Astrocyte of the spinal cord (primary cell): ENCODE measurements at regions not wholly inside any gene's neighbourhood (a gene's known extent, or its start where the extent isn't known, plus 50 kb on each side); places are given as distances from the start of the nearest gene placed in this dataset.

ENCODE experiments used
- DNase-seq: peaks from one replicate; pipeline ENCODE4 v3.0.0; 2011; ENCODE audit warnings: low read depth, low spot score
- H3K4me3 ChIP-seq: 2 replicates; pipeline ENCODE4 v1.5.1; 2011; ENCODE audit warnings: low read depth, mild to moderate bottlenecking, low read length, moderate library complexity
- in situ Hi-C: cut with HindIII; loops from 2 replicates; pipeline ENCODE4 v1.10.0; 2017; ENCODE audit warnings: low sequenced_read_pairs
- TF ChIP-seq, protein P1 (sequence below): IDR thresholded peaks from 2 replicates; pipeline ENCODE4 v1.5.1; 2012; ENCODE audit warnings: low read depth, mild to moderate bottlenecking, low read length, inconsistent platforms

DNA sequence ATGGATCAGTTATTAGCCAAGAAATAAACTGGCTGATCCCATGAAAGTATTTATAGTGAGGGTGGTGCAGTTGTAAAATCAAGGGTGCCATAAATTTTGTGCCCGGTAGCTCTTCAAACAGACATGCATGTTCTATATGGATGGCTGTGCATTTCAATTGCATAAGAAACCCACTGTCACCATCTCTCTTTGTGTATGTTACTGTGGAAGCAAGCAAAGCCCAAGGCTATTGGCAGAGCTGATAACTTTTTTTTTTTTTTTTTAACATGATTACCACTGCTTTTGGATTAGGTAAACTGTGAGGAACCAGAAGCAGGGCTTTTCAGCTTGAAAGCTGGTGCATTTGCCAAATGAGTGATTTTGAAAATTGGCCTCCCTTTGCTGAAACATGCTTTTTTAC lies 332.6 kb downstream of the SOX11 start:
- TF ChIP-seq, protein P1, sequence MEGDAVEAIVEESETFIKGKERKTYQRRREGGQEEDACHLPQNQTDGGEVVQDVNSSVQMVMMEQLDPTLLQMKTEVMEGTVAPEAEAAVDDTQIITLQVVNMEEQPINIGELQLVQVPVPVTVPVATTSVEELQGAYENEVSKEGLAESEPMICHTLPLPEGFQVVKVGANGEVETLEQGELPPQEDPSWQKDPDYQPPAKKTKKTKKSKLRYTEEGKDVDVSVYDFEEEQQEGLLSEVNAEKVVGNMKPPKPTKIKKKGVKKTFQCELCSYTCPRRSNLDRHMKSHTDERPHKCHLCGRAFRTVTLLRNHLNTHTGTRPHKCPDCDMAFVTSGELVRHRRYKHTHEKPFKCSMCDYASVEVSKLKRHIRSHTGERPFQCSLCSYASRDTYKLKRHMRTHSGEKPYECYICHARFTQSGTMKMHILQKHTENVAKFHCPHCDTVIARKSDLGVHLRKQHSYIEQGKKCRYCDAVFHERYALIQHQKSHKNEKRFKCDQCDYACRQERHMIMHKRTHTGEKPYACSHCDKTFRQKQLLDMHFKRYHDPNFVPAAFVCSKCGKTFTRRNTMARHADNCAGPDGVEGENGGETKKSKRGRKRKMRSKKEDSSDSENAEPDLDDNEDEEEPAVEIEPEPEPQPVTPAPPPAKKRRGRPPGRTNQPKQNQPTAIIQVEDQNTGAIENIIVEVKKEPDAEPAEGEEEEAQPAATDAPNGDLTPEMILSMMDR: no peak
- DNase-seq: no peak
- no peak overlapping the region for H3K4me3 ChIP-seq
- in situ Hi-C loops: no loop called here

DNA sequence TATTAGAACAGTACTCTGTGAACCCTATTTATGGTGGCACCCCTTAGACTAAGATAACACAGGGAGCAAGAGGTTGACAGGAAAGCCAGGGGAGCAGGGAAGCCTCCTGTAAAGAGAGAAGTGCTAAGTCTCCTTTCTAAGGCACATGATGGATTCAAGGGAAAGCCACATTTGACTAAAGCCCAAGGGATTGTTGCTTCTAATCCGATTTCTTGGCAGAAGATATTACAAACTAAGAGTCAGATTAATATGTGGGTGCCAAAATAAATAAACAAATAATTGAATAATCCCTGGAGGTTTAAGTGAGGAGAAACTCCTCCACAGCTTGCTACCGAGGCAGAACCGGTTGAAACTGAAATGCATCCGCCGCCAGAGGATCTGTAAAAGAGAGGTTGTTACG lies 333.2 kb downstream of the SOX11 start:
- TF ChIP-seq, protein P1: no peak
- DNase-seq: no peak
- in situ Hi-C loops: no loop called here
- H3K4me3 ChIP-seq: no peak overlapping the region

DNA sequence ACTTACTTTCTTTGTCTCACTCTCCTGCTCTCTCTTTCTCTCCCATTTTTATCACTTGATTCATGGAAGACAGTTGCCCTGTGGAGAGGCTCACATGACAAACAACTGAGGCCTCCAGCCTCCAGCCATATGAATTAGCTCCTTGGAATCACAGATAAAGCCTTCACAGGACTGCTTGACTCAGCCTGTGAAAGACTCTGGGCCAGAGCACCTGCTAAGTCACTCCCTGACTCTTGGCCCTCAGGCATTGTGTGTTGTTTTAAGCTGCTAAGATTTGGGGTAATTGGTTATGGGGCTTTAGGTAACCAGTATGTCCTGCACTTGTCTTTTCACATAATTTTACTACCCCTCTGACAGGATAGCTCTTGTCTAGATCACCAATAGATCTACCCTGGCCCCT lies 334.9 kb downstream of the SOX11 start:
- DNase-seq: no peak
- in situ Hi-C loops: no loop called here
- TF ChIP-seq, protein P1: no peak
- no peak overlapping the region for H3K4me3 ChIP-seq

DNA sequence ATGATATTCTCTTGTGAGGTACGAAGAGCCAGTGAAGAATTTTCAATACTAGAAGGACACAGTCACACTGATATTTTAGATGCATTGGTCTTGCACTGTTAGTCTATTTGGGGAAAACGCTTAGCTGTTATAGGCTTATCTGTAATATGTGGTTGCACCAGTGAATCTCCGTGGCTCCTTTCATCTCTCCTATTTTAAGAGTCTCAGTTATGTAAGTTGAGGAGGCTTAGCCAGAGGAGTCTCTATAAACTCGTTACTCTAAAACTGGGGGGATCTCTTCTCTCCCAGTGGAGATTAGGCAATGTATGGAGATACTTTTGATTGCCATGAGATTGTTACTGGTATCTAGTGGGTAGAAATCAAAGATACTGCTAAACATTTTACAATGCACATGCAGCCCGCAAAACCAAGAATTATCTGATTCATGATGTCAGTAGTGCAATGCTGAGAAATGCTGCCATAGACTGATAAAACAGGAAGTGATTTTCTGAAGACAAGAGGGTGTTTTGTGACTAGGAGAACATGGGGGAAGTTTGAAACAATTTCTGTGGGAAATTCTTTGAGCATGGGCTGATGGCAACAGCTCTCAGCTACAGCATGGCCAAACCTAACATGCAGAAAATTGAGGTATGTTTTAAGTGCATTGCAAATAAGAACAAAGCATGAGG lies 339.1 kb downstream of the SOX11 start:
- DNase-seq: no peak
- no peak overlapping the region for H3K4me3 ChIP-seq
- in situ Hi-C loops: no loop called here
- TF ChIP-seq, protein P1: no peak

DNA sequence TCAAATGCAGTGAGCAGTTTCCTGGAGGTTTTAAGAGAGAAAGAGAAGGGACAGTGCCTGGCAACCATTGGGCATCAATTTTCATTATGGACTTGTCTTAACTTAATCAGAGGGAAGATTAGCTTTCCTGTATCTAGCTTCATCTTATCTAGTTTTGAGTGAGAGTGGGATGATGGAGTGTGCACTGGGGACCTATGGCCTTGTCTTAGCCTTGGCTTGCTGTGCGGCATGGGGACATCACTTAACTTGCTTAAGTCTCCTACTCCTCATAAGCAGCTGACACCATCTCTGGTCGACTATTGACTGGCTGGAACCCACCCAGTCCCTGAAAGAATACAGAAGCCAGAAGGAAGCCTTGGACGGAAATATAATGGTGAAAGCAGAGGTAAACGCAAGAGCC lies 344.0 kb downstream of the SOX11 start:
- H3K4me3 ChIP-seq: no peak overlapping the region
- DNase-seq: no peak
- in situ Hi-C loops: no loop called here

DNA sequence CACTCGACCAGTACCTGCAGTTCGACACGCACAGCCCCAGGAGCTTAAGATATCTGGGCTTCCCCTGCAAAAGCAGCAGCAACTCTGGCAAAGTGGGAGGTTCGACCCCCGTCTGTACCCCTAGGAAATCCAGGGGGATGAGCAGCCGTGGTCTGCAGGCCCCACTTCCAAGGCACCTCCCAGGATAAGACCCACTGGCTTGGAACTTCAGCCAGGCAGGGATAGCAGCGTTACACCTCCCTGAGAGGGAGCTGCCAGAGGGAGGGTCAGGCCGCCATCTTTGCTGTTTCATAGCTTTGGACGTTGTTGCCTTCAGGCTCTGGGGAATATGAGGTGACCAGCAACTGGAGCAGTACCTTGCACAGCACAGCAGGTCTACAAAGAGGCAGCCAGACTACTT lies 351.1 kb downstream of the SOX11 start:
- in situ Hi-C loops: no loop called here
- no peak overlapping the region for H3K4me3 ChIP-seq
- DNase-seq: no peak
- TF ChIP-seq, protein P1: no peak

More for the DNA sequence above, 344.0 kb downstream of the SOX11 start:
- TF ChIP-seq, protein P1: no peak
